Body of pancreas (tissue), 4 donors: ENCODE measurements at regions not wholly inside any gene's neighbourhood (a gene's known extent, or its start where the extent isn't known, plus 50 kb on each side); places are given as distances from the start of the nearest gene placed in this dataset.

Experiments
- ATAC-seq: fragments of 150-250 bp; one replicate; pipeline ENCODE4 v1.9.1; 2016
- DNase-seq, 4 donors: peaks; one replicate each; pipeline ENCODE4 v3.0.0-alpha.2; 2019
- H3K27ac ChIP-seq, 4 donors: fragments of 200-600 bp; sonication (generic); 1 replicate in 3 of 4; 2 replicates in 1 of 4; pipeline versions ENCODE4 v1.5.1 to v1.6.1; 2016 to 2019; ENCODE audit warnings: mild to moderate bottlenecking in 1 of 4, mixed read lengths in 1 of 4, moderate library complexity in 1 of 4
- H3K27me3 ChIP-seq, 2 donors: fragments of 200-600 bp; sonication (generic); one replicate each; pipeline ENCODE4 v1.6.0; 2016; ENCODE audit warnings: mild to moderate bottlenecking in 1 of 2
- H3K36me3 ChIP-seq, 2 donors: fragments of 200-600 bp; sonication (generic); replicated peaks in 1 of 2; 2 replicates each; pipeline ENCODE4 v1.5.1; 2016; ENCODE audit warnings: low read depth in 2 of 2; ENCODE audit not compliant: insufficient read depth in 1 of 2
- H3K4me1 ChIP-seq: fragments of 200-600 bp; sonication (generic); one replicate; pipeline ENCODE4 v1.6.0; 2016
- H3K4me3 ChIP-seq, 2 donors: fragments of 200-600 bp; sonication (generic); 1 replicate in 1 of 2; 2 replicates in 1 of 2; pipeline ENCODE4 v1.5.1; 2016 to 2019
- H3K9me3 ChIP-seq, 3 donors: fragments of 200-600 bp; sonication (generic); 1 replicate in 2 of 3; 2 replicates in 1 of 3; pipeline ENCODE4 v1.5.1; 2016
- CTCF ChIP-seq, 7 experiments: fragments of 450-650 bp in 4 of 7; fragments of 200-600 bp in 3 of 7; sonication (generic) in 3 of 7; IDR thresholded peaks; one replicate each; pipeline ENCODE4 v1.5.1; 2016 to 2019; ENCODE audit warnings: antibody characterized with exemption in 7 of 7
- POLR2A ChIP-seq, 3 donors: fragments of 450-650 bp; IDR thresholded peaks; one replicate each; pipeline ENCODE4 v1.6.1; 2016; ENCODE audit warnings: antibody characterized with exemption in 3 of 3, mild to moderate bottlenecking in 2 of 3
- WGBS, 2 donors: methylation state at CpG; one replicate each; pipeline ENCODE4 v1.1.5; 2017; 5-methylcytosine and 5-hydroxymethylcytosine counted together
- intact Hi-C: fragments of 100-400 bp; cut with DNase I; formaldehyde crosslinking; loops from one replicate; pipeline ENCODE4 v1.15.1; 2023

- DNase-seq: no peak
- no peak overlapping the region for H3K27ac ChIP-seq
- H3K27me3 ChIP-seq: no peaks in the 10 kb centered on the region
Measured at GRCh38 chr9:89744730-89745129, 139.9 kb downstream of the GADD45G start.

GRCh38 chr9:89745601-89746376 is 141.0 kb downstream of the GADD45G start:
- peak overlapping the region in 2 of 4 donors; percentile 59 to 64 for H3K27ac ChIP-seq
- WGBS, 2 donors: 64 to 77% methylated on average over 6 to 8 of the region's 9 CpGs
- TF ChIP-seq POLR2A (IDR thresholded peaks at IDR 0.05) (no peak), CTCF (IDR thresholded peaks at IDR 0.05) (no peak)
- H3K9me3 ChIP-seq: no peaks in the 10 kb centered on the region
- DNase-seq (no peak), ATAC-seq (no peak)
- H3K27me3 ChIP-seq: no peaks in the 10 kb centered on the region
- H3K4me1 ChIP-seq: peaks cover 14% of the 10 kb centered on the region
- no peak overlapping the region for H3K4me3 ChIP-seq
- no peaks in the 10 kb centered on the region for H3K36me3 ChIP-seq
- intact Hi-C loops: no loop called here

More at GRCh38 chr9:89744730-89745129, 139.9 kb downstream of the GADD45G start:
- TF ChIP-seq POLR2A (IDR thresholded peaks at IDR 0.05) (no peak), CTCF (IDR thresholded peaks at IDR 0.05) (no peak)
- WGBS, 2 donors: 93 to 100% methylated on average over 1 to 3 of the region's 3 CpGs
- Histone ChIP-seq H3K9me3 (no peaks in the 10 kb centered on the region), H3K4me1 (peaks cover 14% of the 10 kb centered on the region), H3K36me3 (no peaks in the 10 kb centered on the region), H3K4me3 (no peak overlapping the region)
- ATAC-seq: no peak
- intact Hi-C loops: no loop called here

- Histone ChIP-seq H3K9me3 (no peaks in the 10 kb centered on the region), H3K4me1 (peaks cover 14% of the 10 kb centered on the region), H3K27me3 (no peaks in the 10 kb centered on the region), H3K27ac (peak overlapping the region in 3 of 4 donors; percentile 53 to 64 (median 59)), H3K4me3 (no peak overlapping the region), H3K36me3 (no peaks in the 10 kb centered on the region)
- ATAC-seq: peak; percentile 90
- intact Hi-C loops: no loop called here
- peak; percentile 77 to 88 (median 85) for DNase-seq
- TF ChIP-seq CTCF (IDR thresholded peaks at IDR 0.05): no peak
- no peak for TF ChIP-seq POLR2A (IDR thresholded peaks at IDR 0.05)
- 49 to 84% methylated on average over 5 to 15 of the region's 15 CpGs for WGBS, 2 donors
Measured at GRCh38 chr9:89746385-89747116, 141.7 kb downstream of the GADD45G start.

GRCh38 chr9:89747596-89747995 is 142.8 kb downstream of the GADD45G start:
- ATAC-seq (no peak), DNase-seq (no peak)
- TF ChIP-seq CTCF (IDR thresholded peaks at IDR 0.05): no peak
- no peak for TF ChIP-seq POLR2A (IDR thresholded peaks at IDR 0.05)
- Histone ChIP-seq H3K27ac (no peak overlapping the region), H3K9me3 (no peaks in the 10 kb centered on the region), H3K4me1 (peaks cover 14% of the 10 kb centered on the region), H3K4me3 (no peak overlapping the region), H3K36me3 (no peaks in the 10 kb centered on the region), H3K27me3 (no peaks in the 10 kb centered on the region)
- intact Hi-C loops: no loop called here
- WGBS, 2 donors: 82 to 85% methylated on average over 12 to 13 of the region's 13 CpGs
